HG03196 (cell line): ENCODE measurements at regions not wholly inside any gene's neighbourhood (a gene's known extent, or its start where the extent isn't known, plus 50 kb on each side); places are given as distances from the start of the nearest gene placed in this dataset.
"Not testable (repeated sequence)": the region's sequence is repeated elsewhere in the genome, so short reads cannot be mapped to it uniquely, and the experiment has no call there.

Experiments used
- ATAC-seq: cut with Tn5 transposase; IDR thresholded peaks from one replicate; pipeline ENCODE4 v1.9.1; 2021; ENCODE audit not compliant: unreplicated experiment

- no peak for ATAC-seq
Observed at GRCh38 chr6:40159865-40160264, 225.6 kb upstream of the MOCS1 start.

GRCh38 chr6:40152701-40153436, 218.6 kb upstream of the MOCS1 start:
- no peak for ATAC-seq

GRCh38 chr6:40152196-40152595, 217.9 kb upstream of the MOCS1 start:
- no peak for ATAC-seq

- peak; percentile 95 for ATAC-seq
Observed at GRCh38 chr6:40148882-40149573, 214.8 kb upstream of the MOCS1 start.

GRCh38 chr6:40146902-40147301, 212.6 kb upstream of the MOCS1 start:
- no peak for ATAC-seq

- ATAC-seq: no peak
Observed at GRCh38 chr6:40139447-40139846, 205.2 kb upstream of the MOCS1 start.

- no peak for ATAC-seq
Observed at GRCh38 chr6:40138273-40138720, 204.0 kb upstream of the MOCS1 start.

- ATAC-seq: no peak
Observed at GRCh38 chr6:40135491-40136072, 201.3 kb upstream of the MOCS1 start.

- ATAC-seq: not testable (repeated sequence)
Observed at GRCh38 chr6:40133981-40134380, 199.7 kb upstream of the MOCS1 start.

GRCh38 chr6:40131675-40132074, 197.4 kb upstream of the MOCS1 start:
- ATAC-seq: no peak

- ATAC-seq: no peak
Observed at GRCh38 chr6:40128127-40128526, 193.9 kb upstream of the MOCS1 start.

GRCh38 chr6:40125680-40126394, 191.6 kb upstream of the MOCS1 start:
- ATAC-seq: no peak

- ATAC-seq: no peak
Observed at GRCh38 chr6:40124924-40125323, 190.7 kb upstream of the MOCS1 start.

- no peak for ATAC-seq
Observed at GRCh38 chr6:40116832-40117231, 182.6 kb upstream of the MOCS1 start.

GRCh38 chr6:40112350-40112749, 178.1 kb upstream of the MOCS1 start:
- no peak for ATAC-seq

GRCh38 chr6:40108736-40109135, 174.5 kb upstream of the MOCS1 start:
- no peak for ATAC-seq

- no peak for ATAC-seq
Observed at GRCh38 chr6:40106840-40107239, 172.6 kb upstream of the MOCS1 start.

GRCh38 chr6:40098774-40099173, 164.5 kb upstream of the MOCS1 start:
- no peak for ATAC-seq

GRCh38 chr6:40097590-40097989, 163.3 kb upstream of the MOCS1 start:
- ATAC-seq: no peak

- no peak for ATAC-seq
Observed at GRCh38 chr6:40083141-40083920, 149.1 kb upstream of the MOCS1 start.
